AG09319 (cell line): ENCODE measurements at regions not wholly inside any gene's neighbourhood (a gene's known extent, or its start where the extent isn't known, plus 50 kb on each side); places are given as distances from the start of the nearest gene placed in this dataset.

ENCODE experiments used
- DNase-seq: peaks from one replicate; pipeline ENCODE4 v3.0.0-alpha.2; 2010; ENCODE audit warnings: low read depth; ENCODE audit errors: extremely low read depth
- CTCF ChIP-seq: IDR thresholded peaks from 2 replicates; pipeline ENCODE4 v1.5.1; 2011; ENCODE audit warnings: low read depth, mild to moderate bottlenecking, inconsistent platforms, low read length, moderate library complexity

- TF ChIP-seq CTCF: no peak
- DNase-seq: no peak
These were observed 406.3 kb upstream of the USP15 start for GRCh38 chr12:61853945-61854344.

- TF ChIP-seq CTCF: no peak
- DNase-seq: no peak
These were observed 405.3 kb upstream of the USP15 start for GRCh38 chr12:61854902-61855301.

- no peak for TF ChIP-seq CTCF
- no peak for DNase-seq
These were observed 402.2 kb upstream of the USP15 start for GRCh38 chr12:61857968-61858367.

GRCh38 chr12:61860451-61860850 lies 399.8 kb upstream of the USP15 start:
- no peak for DNase-seq
- TF ChIP-seq CTCF: no peak

GRCh38 chr12:61862986-61863385 lies 397.2 kb upstream of the USP15 start:
- no peak for DNase-seq
- TF ChIP-seq CTCF: no peak

- TF ChIP-seq CTCF: no peak
- no peak for DNase-seq
These were observed 396.4 kb upstream of the USP15 start for GRCh38 chr12:61863811-61864210.

- DNase-seq: no peak
- TF ChIP-seq CTCF: no peak
These were observed 390.4 kb upstream of the USP15 start for GRCh38 chr12:61869796-61870195.
